Left kidney (tissue), 1 donor: ENCODE measurements at regions not wholly inside any gene's neighbourhood (a gene's known extent, or its start where the extent isn't known, plus 50 kb on each side); places are given as distances from the start of the nearest gene placed in this dataset.

Source experiments
- DNase-seq: peaks from one replicate; pipeline ENCODE4 v3.0.0-alpha.2; 2013

DNA sequence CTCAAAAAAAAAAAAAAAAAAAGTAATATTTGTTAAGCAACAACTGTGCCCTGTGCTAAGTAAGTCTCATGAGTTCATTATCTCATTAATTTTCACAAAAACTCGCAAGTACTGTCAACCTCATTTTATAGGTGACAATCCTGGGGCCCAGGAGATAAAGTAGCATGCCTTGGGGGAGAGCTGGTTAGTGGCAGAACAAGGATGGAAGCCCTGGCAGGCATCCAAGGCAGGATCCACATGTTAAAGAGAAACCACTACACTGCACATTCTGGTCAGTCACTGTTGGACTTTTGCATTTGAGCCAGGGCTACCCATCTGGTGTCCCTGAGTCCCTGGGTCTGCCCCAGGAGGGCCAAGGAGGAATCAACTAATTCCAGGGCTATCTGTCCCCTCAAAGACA, 54.6 kb downstream of the ZFP36L2 start:
- DNase-seq = no peak

DNA sequence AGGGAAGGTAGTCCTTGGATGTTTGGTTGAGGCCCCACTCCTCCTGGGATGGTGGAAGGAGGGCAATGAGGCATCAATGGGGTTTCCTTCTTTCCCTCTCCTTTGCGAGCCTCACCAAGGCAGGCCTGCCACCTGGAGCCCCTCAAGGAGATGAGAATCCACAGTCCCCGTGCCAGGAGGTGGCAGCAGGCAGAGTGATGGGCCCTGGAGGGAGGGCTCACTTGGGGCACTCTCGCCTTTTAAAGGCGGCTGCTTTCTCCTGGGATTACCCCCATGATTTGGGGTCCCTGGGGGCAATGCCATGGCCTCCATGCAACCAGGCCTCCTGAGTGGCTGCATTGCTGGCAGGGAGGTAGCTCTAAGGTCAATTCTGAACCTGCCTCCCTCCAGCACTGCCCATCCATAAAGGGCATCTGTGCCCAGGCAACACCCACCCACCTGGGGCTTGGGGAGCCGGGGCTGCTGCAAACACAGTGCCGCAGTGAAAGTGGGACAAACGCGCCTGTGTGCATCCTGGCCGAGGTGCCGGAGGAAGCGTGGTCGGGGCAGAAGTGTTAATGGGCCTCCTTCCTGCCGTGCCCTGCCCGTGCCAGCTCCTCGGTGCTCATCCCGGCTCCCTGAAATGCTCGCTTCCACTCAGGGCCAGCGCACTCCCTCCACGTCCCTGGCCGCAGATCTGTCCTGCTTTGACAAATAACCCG, 55.9 kb downstream of the ZFP36L2 start:
- no peak for DNase-seq

DNA sequence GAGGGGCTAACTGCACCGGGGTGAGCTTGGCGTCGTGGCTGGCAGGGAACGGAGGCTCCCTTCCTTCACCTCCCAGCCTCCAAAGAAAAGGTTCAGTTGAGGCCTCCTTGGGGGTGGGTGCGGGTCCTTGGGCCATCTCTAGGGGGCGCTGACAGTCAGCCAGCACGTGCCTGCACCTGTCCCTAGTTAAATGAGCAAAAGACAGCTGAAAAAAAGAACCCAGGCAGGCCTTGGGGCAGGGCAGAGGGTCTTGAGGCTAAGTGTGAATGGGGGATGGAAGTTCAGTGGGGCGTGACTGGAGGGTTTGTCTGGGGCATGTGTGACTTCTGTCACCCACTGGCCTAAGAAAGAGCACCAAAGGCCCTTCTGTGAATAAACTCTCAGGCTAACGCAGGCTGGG, 56.4 kb downstream of the ZFP36L2 start:
- no peak for DNase-seq

DNA sequence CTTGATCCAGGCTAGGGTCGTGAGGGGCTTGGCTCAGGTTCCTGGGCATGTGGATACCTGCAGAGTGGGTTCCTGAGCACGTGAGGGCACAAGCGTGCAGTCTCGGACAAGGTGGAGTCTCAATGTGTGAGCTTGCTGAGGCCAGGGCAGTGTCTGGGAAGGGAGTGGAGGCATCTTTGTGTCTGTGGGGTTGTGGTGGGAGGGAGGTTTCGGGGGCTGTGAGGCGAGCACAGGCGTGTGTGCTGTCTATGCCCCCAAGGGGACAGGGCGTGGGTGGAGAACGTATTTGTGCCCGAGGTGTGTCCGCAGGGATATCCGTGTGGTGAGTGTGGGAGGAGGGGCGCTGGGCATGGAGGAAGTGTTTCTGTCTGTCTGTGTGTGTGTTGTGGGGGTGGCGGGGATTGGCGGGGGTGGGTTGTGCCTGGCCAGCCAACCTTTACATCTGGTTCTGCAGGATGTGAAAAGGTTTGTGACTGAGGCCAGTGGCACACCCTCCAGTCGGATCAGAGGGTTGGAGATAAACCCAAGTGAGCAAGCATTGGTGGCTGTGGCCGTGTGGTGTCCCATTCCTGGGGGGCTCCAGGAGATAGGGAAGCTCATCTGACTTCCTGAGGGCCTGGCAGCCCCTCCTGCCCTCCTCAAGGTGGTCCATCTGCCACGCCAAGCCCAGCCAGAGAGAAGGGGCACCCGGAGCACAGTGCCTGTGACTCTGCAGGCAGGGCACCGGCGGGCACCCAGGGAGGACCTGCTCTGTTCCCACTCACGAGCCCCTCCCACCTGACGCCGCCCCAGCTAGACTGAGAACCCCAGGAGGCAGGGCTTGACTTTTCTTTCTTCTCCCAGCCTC, 57.1 kb downstream of the ZFP36L2 start:
- no peak for DNase-seq

DNA sequence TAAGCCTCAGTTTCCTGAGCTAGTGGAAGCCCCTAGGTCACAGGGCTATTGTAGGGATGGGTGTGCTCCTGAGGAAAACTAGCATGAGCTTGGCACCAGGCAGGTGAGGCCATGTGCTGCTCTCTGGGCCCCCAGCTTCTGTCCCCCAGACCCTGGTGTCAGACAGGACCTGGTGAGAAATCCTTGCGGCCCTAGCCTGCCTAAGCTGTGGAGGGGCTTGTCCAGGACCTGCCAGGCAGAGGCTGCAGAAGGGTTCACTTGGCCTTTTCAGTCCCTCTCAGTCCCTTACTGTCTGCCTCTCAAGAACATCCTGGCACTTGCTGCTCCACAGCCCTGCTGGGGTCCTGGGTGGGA, 58.4 kb downstream of the ZFP36L2 start:
- DNase-seq = no peak

DNA sequence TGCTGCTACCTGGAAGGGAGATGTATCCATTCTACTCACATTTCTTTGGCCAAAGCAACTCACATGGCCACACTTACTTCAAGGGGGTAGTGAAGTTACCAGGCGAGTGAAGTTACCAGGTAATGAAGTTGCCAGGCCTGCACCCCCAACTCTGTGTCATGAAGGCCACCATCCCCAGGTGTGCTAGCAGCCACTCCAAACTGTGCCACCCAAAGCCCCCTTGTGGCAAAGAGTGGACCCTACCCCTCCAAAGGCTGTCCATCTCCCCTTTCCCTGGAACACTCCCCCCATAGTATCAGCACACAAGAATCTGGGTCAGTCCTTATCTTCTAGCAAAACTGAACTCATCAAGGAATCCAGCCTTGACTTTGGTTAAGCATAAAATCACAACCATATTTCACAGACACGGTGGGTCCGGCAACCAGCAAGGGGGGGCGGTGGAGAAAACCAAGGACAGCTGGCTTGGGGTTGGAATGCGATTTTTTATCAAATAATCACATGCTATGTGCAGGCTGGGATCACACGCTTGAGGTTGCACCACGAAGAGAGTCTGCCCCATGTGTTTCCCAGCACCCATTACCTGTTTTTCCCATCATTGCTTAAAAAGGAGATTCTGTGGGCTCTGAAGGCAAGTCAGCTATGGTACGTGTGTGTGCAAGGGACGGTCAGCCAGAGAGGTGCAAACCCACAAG, 60.9 kb downstream of the ZFP36L2 start:
- no peak for DNase-seq

DNA sequence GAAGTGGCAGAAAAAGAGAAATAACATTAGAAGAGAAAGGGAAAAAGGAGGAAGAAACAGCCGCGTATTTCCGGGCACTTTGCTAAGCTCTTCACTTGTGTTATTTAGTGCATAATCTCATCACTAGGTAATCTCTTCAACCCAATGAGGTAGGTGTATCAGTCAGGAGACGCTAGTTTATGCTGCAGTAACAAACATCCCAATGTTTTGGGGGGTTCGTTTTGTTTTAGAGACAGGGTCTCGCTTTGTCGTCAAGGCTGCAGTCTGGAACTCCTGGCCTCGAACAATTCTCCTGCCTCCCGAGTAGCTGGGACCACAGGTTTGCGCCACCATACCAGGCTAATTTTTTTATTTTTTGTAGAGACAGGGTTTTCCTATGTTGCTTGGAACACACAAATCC, 61.7 kb downstream of the ZFP36L2 start:
- no peak for DNase-seq

DNA sequence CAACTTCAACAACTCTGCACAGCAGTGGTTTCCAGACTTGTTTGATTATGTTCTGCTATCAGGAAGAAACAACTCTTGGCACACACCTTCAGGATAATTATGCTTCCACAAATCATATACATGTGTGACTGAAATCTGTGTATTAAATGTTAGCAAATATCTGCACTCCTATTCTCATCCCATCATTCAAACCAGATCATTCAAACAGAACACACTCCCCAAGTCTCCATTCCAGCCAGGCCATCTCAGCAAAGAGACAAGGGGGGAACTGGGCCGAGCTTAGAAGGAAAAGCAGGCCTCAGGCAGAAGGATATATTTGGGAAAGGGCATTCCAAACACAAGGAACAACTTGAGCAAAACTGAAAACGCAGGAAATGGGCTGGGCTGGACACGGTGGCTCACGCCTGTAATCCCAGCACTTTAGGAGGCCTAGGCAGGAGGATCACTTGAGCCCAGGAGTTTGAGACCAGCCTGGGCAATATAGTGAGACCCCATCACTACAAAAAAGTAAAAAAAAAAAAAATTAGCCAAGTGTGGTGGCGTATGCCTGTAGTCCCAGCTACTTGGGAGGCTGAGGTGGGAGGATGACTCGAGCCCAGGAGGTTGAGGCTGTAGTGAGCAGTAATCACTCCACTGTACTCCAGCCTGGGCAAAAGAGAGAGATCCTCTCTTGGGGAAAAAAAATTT, 62.7 kb downstream of the ZFP36L2 start:
- no peak for DNase-seq

DNA sequence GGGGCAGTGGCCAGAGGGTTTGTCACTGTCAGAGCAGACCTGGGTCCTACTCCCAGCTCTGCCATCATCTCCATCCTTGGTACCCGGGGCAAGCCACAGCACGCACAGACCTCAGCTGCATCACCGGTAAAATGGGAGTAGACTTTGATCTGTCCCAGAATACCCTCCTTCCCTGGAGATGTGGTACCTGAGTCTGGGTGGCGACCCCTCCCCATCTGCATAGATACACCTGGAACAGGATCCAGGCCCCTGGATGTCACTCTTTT, 64.0 kb downstream of the ZFP36L2 start:
- DNase-seq = no peak

DNA sequence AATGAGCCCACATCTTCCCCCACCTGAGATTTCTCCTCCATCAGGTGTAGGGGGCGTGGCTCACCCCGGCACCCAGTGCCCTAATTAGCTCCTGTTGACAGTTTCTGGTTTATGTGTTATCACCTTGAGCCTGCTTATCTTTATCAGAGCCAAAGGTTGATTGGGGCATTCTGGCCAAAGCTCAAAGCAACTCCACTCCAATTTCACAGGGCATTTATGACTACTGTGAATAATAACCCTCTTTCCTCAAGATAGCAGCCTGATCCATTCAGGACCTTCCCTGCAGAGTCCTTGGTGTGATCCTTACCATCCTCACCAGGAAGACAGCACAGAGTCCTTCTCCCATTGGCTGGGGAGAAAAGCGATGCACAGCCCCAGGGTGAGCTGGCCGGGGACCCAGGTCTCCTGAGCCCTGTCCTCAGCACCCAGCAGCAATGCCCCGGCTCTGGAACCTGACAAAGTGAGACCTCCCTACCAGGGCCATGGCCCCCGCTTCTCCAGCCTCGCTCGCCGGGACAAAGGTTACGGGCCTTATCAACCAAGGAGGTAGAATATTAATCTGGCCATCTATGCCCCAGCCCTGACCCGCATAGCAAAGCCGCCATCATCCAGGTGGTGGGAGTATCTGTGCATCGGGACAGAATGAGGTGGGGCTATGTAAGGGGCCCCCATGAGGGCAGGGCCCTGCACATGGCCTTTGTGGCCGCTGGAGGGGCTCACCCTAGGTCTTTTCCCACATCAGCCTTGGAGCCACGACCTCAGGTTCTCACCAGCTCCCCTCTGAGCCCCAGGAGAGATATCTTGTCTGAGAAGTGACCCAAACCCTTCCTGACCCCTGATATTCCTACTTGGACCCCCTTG, 64.5 kb downstream of the ZFP36L2 start:
- no peak for DNase-seq

DNA sequence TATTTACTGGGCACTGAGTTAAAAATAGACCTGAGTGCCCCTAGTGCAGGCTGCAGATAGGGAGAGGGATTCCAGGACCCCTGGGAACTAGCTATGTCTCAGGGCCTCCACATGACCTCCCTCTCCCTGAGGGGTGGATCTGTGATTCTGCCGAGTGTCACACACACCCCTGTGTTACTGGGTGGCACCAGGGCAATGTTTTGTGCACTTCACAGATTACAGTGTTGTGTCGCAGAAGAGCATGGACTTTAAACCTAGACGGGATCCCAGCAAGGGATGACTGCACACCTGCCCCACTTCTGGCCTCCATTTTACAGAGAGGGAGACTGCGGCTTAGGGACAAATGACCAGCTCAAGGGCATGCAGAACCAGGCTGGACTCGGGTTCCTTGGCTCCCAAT, 65.6 kb downstream of the ZFP36L2 start:
- DNase-seq = no peak

DNA sequence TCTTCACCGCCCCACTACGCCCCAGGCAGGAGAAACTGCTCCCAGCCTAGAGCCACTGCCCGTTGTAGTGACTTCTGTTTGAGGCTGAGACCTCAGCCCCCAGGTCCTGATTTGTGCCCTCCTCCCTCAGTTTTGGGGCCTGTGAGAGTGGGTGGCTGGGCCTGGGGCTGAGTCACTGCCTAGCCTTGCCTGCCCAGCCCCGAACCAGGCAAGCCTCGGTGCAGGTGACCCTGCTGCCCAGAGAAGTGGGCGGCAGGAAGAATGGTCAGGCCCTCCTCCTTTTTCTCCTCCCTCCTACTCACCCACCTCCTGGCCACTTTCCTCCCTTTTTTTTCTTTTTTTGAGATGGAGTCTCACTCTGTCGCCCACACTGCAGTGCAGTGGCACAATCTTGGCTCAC, 66.6 kb downstream of the ZFP36L2 start:
- no peak for DNase-seq

DNA sequence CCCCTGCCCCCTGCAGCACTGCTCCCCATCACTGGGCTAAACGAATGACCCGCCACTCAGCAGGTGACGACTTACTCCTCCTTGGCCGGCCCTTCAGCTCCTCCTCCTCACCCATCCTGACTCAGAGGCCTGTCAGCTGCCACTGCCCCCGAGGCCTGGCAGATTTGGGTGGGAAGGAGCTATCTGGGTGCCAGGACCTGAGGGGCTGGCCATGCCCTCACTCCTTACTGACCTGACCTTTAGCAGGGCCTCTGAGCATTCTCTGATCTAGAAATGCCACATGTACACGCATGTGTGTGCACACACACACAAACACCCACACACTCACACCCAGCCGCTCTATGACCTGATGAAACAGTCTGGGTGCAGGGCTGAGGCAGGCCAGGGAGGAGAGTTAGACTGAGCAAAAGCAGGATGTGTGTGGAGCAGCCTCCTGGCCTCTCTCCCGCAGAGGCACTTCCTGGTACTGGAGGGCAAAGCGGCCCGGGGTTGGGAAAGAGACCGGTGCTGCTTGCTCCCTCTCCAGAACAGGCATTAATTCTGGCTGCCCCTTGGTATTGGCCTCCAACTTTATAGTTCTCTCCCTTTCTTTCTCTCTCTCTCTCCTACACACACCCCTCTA, 68.0 kb downstream of the ZFP36L2 start:
- DNase-seq = no peak

DNA sequence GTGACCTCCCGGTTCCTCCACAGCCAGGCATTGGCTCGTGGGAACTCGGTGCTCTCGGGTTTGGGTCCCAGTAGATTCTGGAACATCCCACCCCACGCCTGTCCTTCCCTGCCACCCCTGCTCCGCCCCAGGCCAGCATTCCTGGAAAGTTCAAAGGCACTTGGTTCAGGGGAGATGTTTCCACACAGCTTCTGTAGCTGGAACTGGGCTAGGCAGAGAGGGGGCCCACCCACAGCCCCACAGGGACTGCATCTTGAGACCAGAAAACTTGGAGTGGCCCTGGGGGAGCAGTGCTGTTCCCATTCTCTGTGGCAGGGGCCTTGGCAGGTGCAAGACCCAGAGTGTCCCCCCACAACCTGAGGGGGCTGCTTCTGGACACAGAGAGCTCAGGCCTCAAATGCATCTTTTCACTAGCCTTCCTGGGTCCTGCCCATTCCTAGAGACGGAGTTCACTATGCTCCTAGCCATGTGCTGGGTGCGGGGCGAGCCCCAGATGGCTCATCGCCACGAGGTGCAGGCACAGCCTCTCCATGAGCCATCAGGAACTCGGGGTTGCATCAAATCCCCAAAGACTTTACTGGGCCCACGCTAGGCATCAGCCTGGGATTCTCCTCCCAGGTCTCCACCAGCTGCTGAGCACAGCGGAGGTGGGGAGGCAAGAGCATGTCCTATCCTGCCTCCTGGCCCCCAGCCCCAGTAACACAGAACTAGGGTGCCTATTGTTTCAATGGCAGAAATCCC, 68.7 kb downstream of the ZFP36L2 start:
- DNase-seq = no peak

DNA sequence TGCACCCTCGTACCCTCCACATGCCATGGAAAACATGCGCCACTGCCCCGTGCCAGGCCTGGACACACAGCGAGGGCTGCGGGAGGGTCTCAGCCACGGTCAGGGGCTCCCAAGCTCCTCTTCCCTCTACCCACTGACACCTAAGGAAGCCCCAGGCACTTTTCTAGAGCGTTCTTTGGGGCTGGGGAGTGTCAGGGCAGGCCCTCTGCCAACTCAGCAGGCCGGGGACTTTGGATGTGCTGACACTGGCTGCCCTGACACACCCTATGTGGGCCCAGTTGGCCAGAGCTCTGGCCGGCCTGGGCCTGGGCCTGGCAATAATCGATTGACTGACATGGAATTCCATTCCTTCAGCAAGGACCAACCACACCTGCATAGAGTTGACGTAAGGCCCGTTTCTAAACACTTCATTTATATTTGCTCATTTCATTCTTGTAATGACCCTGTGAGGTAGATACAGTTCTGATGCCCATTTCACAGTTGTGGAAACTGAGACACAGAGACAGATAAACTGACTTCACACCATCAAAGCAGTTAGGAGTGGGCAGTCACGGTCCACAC, 70.5 kb downstream of the ZFP36L2 start:
- DNase-seq = no peak

DNA sequence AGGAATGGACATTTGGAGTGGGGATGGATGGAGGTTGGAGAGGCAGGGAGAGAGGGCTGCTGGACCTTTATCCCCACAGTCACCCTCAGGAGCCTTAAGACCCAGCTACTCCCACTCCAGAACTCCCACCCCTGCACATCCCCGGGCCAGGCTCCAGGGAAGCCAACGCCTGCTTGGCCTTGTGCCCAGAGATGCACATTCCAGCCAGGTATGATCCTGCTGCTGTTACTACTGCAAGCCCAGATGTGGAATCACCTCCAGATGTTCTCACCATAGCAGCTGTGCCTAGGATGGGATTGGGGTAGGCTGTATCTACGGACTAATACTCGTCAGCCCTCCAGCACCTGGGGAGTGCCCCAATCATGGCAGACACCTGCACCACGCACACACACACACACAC, 71.7 kb downstream of the ZFP36L2 start:
- no peak for DNase-seq

DNA sequence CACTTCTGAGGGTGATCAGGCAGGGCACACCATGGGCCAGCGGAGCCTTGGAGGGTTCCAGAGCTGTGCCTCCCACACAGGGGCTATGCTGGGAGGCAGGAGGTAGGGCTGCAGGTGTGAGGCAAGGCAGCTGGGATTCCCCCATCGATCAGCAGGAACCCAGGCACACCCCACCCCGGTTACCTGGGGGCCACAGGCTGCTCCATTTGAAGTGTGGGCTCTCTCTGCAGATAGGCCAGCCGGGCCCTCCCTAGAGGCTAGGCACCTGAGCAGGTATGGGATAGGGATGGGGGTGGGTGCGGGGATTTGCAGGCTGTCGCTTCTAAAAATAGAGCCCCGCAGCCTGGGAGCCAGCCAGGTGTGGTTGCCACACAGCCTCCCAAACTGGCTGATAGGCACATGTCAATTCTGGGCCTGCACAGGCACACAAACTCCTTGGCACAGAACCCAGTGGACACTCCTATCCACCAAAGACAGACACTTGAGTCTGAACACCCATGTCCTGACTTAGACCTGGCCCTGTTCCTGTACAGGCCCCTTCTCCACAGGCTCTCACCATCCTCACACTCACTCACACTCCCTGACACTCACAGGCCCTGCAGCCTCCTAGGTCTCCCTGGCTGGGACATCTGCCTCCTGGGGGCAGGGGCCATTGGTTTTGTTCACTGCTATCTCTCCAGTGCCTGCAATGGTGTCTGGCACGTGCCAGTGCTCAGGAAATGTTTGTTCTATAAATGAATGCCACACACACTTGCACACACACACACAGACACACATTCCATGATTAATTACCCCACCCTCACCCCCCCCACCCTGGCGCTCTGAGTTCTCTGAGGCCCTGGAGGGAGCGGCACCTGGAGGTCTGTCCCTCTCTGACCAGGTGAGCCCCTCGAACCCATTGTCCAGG, 73.4 kb downstream of the ZFP36L2 start:
- DNase-seq = no peak

DNA sequence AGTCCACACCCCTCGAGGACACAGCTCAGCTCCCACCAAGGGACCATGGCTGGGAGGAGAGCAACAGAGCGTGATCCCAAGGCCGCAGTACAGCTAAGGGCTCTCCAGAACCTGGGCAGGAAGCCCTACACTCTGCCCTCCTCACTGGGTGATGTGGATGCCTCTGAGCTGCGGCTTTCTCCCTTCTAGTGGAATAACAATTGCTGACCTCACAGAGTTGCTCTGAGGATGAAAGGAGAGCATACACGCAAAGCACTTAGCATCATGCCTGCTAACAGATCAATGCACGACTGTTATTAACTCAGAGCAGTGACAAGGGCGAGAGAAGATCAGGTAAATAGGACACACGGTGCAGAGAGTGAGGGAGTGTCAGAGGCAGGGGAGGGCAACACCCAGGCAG, 74.2 kb downstream of the ZFP36L2 start:
- DNase-seq = no peak

DNA sequence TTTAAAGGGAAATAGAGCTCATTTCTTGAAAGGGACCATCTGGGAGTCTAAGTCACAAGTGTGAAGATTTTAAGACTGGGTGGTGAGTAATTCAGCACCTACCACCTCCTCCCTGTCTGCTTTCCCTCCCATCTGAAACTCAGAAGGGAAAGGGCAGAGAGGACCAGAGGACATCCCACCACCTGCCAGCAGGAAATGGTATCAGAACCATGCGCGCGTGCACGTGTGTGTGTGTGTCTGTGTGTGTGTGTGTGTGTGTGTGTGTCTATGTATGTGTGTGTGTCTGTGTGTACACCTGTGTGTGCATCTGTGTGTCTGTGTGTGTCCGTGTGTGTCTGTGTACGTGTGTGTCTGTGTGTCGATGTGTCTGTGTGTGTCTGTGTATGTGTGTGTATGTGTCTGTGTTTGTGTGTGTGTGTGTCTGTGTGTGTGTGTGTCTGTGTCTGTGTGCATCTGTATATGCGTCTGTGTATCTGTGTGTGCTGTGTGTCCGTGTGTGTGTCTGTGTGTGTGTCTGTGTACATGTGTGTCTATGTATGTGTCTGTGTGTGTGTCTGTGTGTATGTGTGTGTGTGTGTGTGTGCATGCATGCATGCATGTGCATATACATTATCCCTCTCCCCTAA, 76.8 kb downstream of the ZFP36L2 start:
- no peak for DNase-seq
